ENCODE measurements at regions not wholly inside any gene's neighbourhood (a gene's known extent, or its start where the extent isn't known, plus 50 kb on each side); places are given as distances from the start of the nearest gene placed in this dataset.

GRCh38 chrX:88586317-88586716 is 160.7 kb upstream of the CPXCR1 start (continued):
- TF ChIP-seq ZBTB11 (CRISPR knock-in tag; IDR thresholded peaks at IDR 0.05) (no peak), NR2C1 (IDR thresholded peaks at IDR 0.05) (no peak), NR2C1 (tag; IDR thresholded peaks at IDR 0.05) (no peak), JUND (IDR thresholded peaks at IDR 0.05; ENCODE audit: borderline replicate concordance, low read depth, low read length) (no peak), JUND (tag; IDR thresholded peaks at IDR 0.05; ENCODE audit: borderline replicate concordance, low read depth, low read length) (no peak), ZNF384 (IDR thresholded peaks at IDR 0.05; ENCODE audit: low read depth, low read length) (no peak)

GRCh38 chrX:88603237-88603636 is 143.8 kb upstream of the CPXCR1 start:
- FAIRE-seq (no peak), DNase-seq (ENCODE audit: extremely low read depth in 1 of 4, low spot score in 3 of 4) (no peak), ATAC-seq (no peak)
- Histone ChIP-seq H3K27ac (ENCODE audit: extremely low read depth, low read depth, low read length) (no peak overlapping the region), H3K9me3 (replicated peaks; ENCODE audit: control insufficient read depth, insufficient read depth, low read depth, low read length) (no peaks in the 10 kb centered on the region), H3K9ac (ENCODE audit: insufficient read depth in 1 of 2, low read depth in 2 of 2, low read length in 2 of 2) (no peak overlapping the region), H3K4me2 (ENCODE audit: insufficient read depth, low read length) (no peak overlapping the region), H3K79me2 (ENCODE audit: control insufficient read depth, insufficient read depth, low read length) (no peaks in the 10 kb centered on the region), H3K36me3 (ENCODE audit: control insufficient read depth, insufficient read depth, low read length) (no peaks in the 10 kb centered on the region), H3K9me1 (ENCODE audit: control insufficient read depth, insufficient read depth, low read length) (no peaks in the 10 kb centered on the region), H3K4me3 (no peak overlapping the region), H2AFZ (ENCODE audit: low read depth, low read length) (no peak overlapping the region), H3K4me1 (replicated peaks in 1 of 2; ENCODE audit: control insufficient read depth in 2 of 2, insufficient read depth in 2 of 2, low read length in 2 of 2) (no peaks in the 10 kb centered on the region), H3K27me3 (ENCODE audit: control insufficient read depth in 2 of 2, insufficient read depth in 2 of 2, low read length in 2 of 2) (no peaks in the 10 kb centered on the region), H4K20me1 (replicated peaks; ENCODE audit: control insufficient read depth, insufficient read depth, low read length) (no peaks in the 10 kb centered on the region)
- intact Hi-C loops (cut with micrococcal nuclease), result no loop called here
- in situ Hi-C loops (cut with MboI), result no loop called here
- ChIA-PET CTCF (ENCODE audit: low intra/inter-chr PET ratio) (no interaction called here), POLR2A (no interaction called here)
- BruUV-seq (replicated peaks), result no TSS peak
- WGBS (ENCODE audit: insufficient coverage, low coverage, missing lambda C conversion rate), result 0% methylated on average over 3 of the region's 3 CpGs
- TF ChIP-seq ZBTB40 (IDR thresholded peaks at IDR 0.05), result no peak
- no peak for TF ChIP-seq ZBTB40 (CRISPR knock-in tag; IDR thresholded peaks at IDR 0.05)
